SK-N-SH treated with all-trans-retinoic acid at 6 μM for 48 hours (cell line): ENCODE measurements at regions not wholly inside any gene's neighbourhood (a gene's known extent, or its start where the extent isn't known, plus 50 kb on each side); places are given as distances from the start of the nearest gene placed in this dataset.

ENCODE experiments used
- ATAC-seq: fragments of 200-7000 bp; cut with Tn5 transposase; 3 replicates; pipeline ENCODE4 v1.9.1; 2020; ENCODE audit warnings: mild to moderate bottlenecking, moderate library complexity
- ARNTL ChIP-seq: fragments of 450-650 bp; formaldehyde crosslinking; IDR thresholded peaks from 2 replicates; pipeline ENCODE4 v1.5.0; 2020; ENCODE audit warnings: low read depth, mild to moderate bottlenecking, moderate library complexity, borderline replicate concordance
- BACH2 ChIP-seq: fragments of 250-450 bp; sonication (Bioruptor Pico); IDR thresholded peaks from 2 replicates; pipeline ENCODE4 v1.9.0; 2021; ENCODE audit warnings: mild to moderate bottlenecking, borderline replicate concordance
- CSDC2 ChIP-seq: fragments of 250-450 bp; sonication (Bioruptor Pico); IDR thresholded peaks from 2 replicates; pipeline ENCODE4 v1.5.0; 2020; ENCODE audit warnings: mild to moderate bottlenecking, moderate library complexity
- ESRRG ChIP-seq: fragments of 250-450 bp; sonication (Bioruptor Pico); IDR thresholded peaks from 2 replicates; pipeline ENCODE4 v1.6.1; 2021; ENCODE audit warnings: mild to moderate bottlenecking
- GLIS3 ChIP-seq: fragments of 250-450 bp; sonication (Bioruptor Pico); IDR thresholded peaks from 2 replicates; pipeline ENCODE4 v1.5.0; 2020; ENCODE audit warnings: mild to moderate bottlenecking, moderate library complexity
- ISL1 ChIP-seq: fragments of 250-450 bp; sonication (Bioruptor Pico); IDR thresholded peaks from 2 replicates; pipeline ENCODE4 v2.1.2; 2022; ENCODE audit warnings: mild to moderate bottlenecking, moderate library complexity
- PPARA ChIP-seq: fragments of 250-450 bp; sonication (Bioruptor Pico); IDR thresholded peaks from 2 replicates; pipeline ENCODE4 v1.5.0; 2020; ENCODE audit warnings: mild to moderate bottlenecking, borderline replicate concordance
- RARB ChIP-seq: fragments of 250-450 bp; sonication (Bioruptor Pico); IDR thresholded peaks from 2 replicates; pipeline ENCODE4 v1.8.0; 2021; ENCODE audit warnings: mild to moderate bottlenecking, moderate library complexity
- SNAI2 ChIP-seq: fragments of 250-450 bp; sonication (Bioruptor Pico); IDR thresholded peaks from 2 replicates; pipeline ENCODE4 v1.5.0; 2020; ENCODE audit warnings: mild to moderate bottlenecking, moderate library complexity
- TCF4 ChIP-seq: fragments of 250-450 bp; sonication (Bioruptor Pico); IDR thresholded peaks from 2 replicates; pipeline ENCODE4 v1.8.0; 2021; ENCODE audit warnings: mild to moderate bottlenecking, moderate library complexity, borderline replicate concordance
- TOX ChIP-seq: fragments of 250-450 bp; sonication (Bioruptor Pico); IDR thresholded peaks from 2 replicates; pipeline ENCODE4 v1.8.0; 2021; ENCODE audit warnings: mild to moderate bottlenecking, moderate library complexity, borderline replicate concordance
- ZC3H10 ChIP-seq: fragments of 250-450 bp; sonication (Bioruptor Pico); IDR thresholded peaks from 2 replicates; pipeline ENCODE4 v1.5.1; 2021; ENCODE audit warnings: mild to moderate bottlenecking, moderate library complexity
- ZFP3 ChIP-seq: fragments of 250-450 bp; sonication (Bioruptor Pico); IDR thresholded peaks from 2 replicates; pipeline ENCODE4 v1.5.0; 2020; ENCODE audit warnings: mild to moderate bottlenecking, moderate library complexity
- ZFP30 ChIP-seq: fragments of 450-650 bp; formaldehyde crosslinking; IDR thresholded peaks from 2 replicates; pipeline ENCODE4 v1.5.0; 2022; ENCODE audit warnings: mild to moderate bottlenecking, moderate library complexity
- ZNF565 ChIP-seq: fragments of 450-650 bp; formaldehyde crosslinking; conservative IDR thresholded peaks from 2 replicates; pipeline ENCODE4 v1.5.0; 2020; ENCODE audit warnings: low read depth, mild to moderate bottlenecking, moderate library complexity
- ZNF70 ChIP-seq: fragments of 450-650 bp; formaldehyde crosslinking; IDR thresholded peaks from 2 replicates; pipeline ENCODE4 v1.5.0; 2020; ENCODE audit warnings: mild to moderate bottlenecking, moderate library complexity
- ZNF8 ChIP-seq: fragments of 450-650 bp; formaldehyde crosslinking; IDR thresholded peaks from 2 replicates; pipeline ENCODE4 v1.5.0; 2020; ENCODE audit warnings: mild to moderate bottlenecking, moderate library complexity
- TF ChIP-seq, protein P1 (sequence below): fragments of 250-450 bp; sonication (Bioruptor Pico); IDR thresholded peaks from 2 replicates; pipeline ENCODE4 v1.8.0; 2020; ENCODE audit warnings: mild to moderate bottlenecking, moderate library complexity, borderline replicate concordance
- TF ChIP-seq, protein P2 (sequence below): fragments of 250-450 bp; sonication (Bioruptor Pico); IDR thresholded peaks from 2 replicates; pipeline ENCODE4 v1.5.1; 2020; ENCODE audit warnings: low read depth, mild to moderate bottlenecking, moderate library complexity
- TF ChIP-seq, protein P3 (sequence below): fragments of 250-450 bp; sonication (Bioruptor Pico); IDR thresholded peaks from 2 replicates; pipeline ENCODE4 v1.5.0; 2020; ENCODE audit warnings: mild to moderate bottlenecking, moderate library complexity
- TF ChIP-seq, protein P4 (sequence below): fragments of 250-450 bp; sonication (Bioruptor Pico); IDR thresholded peaks from 2 replicates; pipeline ENCODE4 v1.5.1; 2021; ENCODE audit warnings: mild to moderate bottlenecking, moderate library complexity

DNA sequence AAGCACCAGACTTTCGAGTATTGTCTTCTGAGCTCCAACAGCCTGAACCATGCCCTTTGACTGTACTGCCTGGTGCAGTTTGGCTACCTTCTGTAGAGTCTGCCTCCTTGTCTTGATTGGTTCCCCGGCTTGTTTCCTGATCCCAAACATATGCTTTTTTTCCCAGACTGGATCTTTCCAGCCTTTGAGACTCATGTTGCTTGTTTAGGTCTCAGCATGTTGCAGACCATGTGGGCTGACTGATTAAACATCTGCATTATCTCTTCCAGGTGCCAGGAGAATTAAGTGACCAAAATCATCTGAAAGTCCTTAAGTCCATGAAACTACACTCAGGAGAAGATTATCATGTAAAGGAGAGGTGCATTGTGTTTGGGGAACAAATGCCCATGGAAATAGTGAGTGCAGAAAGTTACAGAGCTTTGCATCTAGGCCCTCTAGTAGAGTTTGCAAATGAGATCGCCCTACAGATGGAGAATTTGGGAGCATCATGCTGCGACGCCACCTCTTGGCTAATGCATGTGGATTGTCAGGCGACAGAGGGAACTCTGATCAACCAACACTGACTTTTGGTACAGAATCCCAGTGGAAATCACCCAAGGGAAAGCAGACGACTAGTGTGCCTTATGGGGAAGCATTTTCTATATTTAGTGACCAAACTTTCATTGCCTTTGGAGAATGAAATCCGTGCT lies 188.8 kb downstream of the BLID start:
- ATAC-seq = no peak
- TF ChIP-seq PPARA (no peak), TCF4 (CRISPR knock-in tag) (no peak), TOX (CRISPR knock-in tag) (no peak), ZC3H10 (CRISPR knock-in tag) (no peak), SNAI2 (CRISPR knock-in tag) (no peak), ZFP30 (CRISPR knock-in tag) (no peak), ZNF8 (CRISPR knock-in tag) (no peak)
- TF ChIP-seq, protein P1, sequence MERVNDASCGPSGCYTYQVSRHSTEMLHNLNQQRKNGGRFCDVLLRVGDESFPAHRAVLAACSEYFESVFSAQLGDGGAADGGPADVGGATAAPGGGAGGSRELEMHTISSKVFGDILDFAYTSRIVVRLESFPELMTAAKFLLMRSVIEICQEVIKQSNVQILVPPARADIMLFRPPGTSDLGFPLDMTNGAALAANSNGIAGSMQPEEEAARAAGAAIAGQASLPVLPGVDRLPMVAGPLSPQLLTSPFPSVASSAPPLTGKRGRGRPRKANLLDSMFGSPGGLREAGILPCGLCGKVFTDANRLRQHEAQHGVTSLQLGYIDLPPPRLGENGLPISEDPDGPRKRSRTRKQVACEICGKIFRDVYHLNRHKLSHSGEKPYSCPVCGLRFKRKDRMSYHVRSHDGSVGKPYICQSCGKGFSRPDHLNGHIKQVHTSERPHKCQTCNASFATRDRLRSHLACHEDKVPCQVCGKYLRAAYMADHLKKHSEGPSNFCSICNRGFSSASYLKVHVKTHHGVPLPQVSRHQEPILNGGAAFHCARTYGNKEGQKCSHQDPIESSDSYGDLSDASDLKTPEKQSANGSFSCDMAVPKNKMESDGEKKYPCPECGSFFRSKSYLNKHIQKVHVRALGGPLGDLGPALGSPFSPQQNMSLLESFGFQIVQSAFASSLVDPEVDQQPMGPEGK (CRISPR knock-in tag) = no peak
- TF ChIP-seq, protein P2, sequence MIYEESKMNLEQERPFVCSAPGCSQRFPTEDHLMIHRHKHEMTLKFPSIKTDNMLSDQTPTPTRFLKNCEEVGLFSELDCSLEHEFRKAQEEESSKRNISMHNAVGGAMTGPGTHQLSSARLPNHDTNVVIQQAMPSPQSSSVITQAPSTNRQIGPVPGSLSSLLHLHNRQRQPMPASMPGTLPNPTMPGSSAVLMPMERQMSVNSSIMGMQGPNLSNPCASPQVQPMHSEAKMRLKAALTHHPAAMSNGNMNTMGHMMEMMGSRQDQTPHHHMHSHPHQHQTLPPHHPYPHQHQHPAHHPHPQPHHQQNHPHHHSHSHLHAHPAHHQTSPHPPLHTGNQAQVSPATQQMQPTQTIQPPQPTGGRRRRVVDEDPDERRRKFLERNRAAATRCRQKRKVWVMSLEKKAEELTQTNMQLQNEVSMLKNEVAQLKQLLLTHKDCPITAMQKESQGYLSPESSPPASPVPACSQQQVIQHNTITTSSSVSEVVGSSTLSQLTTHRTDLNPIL = no peak
- TF ChIP-seq, protein P3, sequence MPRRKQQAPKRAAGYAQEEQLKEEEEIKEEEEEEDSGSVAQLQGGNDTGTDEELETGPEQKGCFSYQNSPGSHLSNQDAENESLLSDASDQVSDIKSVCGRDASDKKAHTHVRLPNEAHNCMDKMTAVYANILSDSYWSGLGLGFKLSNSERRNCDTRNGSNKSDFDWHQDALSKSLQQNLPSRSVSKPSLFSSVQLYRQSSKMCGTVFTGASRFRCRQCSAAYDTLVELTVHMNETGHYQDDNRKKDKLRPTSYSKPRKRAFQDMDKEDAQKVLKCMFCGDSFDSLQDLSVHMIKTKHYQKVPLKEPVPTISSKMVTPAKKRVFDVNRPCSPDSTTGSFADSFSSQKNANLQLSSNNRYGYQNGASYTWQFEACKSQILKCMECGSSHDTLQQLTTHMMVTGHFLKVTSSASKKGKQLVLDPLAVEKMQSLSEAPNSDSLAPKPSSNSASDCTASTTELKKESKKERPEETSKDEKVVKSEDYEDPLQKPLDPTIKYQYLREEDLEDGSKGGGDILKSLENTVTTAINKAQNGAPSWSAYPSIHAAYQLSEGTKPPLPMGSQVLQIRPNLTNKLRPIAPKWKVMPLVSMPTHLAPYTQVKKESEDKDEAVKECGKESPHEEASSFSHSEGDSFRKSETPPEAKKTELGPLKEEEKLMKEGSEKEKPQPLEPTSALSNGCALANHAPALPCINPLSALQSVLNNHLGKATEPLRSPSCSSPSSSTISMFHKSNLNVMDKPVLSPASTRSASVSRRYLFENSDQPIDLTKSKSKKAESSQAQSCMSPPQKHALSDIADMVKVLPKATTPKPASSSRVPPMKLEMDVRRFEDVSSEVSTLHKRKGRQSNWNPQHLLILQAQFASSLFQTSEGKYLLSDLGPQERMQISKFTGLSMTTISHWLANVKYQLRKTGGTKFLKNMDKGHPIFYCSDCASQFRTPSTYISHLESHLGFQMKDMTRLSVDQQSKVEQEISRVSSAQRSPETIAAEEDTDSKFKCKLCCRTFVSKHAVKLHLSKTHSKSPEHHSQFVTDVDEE (CRISPR knock-in tag) = no peak

DNA sequence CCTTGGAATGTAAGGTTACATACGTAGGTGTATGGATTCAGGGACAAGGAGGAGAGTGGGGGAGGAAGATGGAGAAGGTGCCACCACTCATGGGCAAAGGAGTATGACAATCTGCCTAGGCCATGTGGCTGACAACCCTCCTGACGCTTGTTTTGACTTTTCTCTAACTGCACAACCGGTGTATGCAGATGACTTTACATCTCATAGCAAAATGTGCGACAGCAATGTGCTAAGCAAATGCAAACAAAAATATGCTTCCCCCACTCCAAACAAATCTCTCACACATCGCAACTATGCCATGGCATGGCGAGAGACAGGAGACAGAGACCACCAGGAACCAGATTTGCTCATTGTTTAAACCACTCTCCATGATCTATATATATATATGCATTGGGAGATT lies 191.8 kb downstream of the BLID start:
- ATAC-seq = no peak
- TF ChIP-seq ZC3H10 (CRISPR knock-in tag) = no peak
- TF ChIP-seq, protein P4, sequence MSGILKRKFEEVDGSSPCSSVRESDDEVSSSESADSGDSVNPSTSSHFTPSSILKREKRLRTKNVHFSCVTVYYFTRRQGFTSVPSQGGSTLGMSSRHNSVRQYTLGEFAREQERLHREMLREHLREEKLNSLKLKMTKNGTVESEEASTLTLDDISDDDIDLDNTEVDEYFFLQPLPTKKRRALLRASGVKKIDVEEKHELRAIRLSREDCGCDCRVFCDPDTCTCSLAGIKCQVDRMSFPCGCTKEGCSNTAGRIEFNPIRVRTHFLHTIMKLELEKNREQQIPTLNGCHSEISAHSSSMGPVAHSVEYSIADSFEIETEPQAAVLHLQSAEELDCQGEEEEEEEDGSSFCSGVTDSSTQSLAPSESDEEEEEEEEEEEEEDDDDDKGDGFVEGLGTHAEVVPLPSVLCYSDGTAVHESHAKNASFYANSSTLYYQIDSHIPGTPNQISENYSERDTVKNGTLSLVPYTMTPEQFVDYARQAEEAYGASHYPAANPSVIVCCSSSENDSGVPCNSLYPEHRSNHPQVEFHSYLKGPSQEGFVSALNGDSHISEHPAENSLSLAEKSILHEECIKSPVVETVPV (CRISPR knock-in tag) = no peak
- no peak for TF ChIP-seq ESRRG (CRISPR knock-in tag)
- TF ChIP-seq CSDC2 (CRISPR knock-in tag) = no peak
- TF ChIP-seq TCF4 (CRISPR knock-in tag) = no peak
- TF ChIP-seq BACH2 (CRISPR knock-in tag) = no peak
- TF ChIP-seq, protein P2 = no peak
- TF ChIP-seq ZFP3 (CRISPR knock-in tag) = no peak
- no peak for TF ChIP-seq ZNF565 (CRISPR knock-in tag)
- TF ChIP-seq TOX (CRISPR knock-in tag) = no peak
- TF ChIP-seq ARNTL (CRISPR knock-in tag) = no peak
- no peak for TF ChIP-seq RARB
- TF ChIP-seq ZNF70 = no peak
- TF ChIP-seq ZNF8 (CRISPR knock-in tag) = no peak

DNA sequence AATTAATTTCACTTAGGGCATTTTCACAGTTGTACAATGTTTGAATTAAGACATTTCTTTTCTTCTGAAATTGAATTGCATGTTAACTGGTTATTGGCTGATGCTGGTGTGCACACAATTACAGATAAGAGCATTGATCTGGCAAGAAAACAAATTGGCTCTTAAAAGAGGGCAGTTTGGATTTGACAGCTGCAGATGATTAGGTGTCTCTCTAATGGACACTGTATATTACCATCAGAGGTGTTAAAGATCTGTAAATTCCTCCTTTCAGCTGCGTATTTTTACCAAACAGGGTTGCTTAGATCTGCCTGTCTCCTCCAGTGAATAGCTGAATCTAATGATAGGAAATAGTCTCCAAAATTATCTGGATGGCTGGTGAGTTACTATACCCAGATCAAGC lies 198.5 kb downstream of the BLID start:
- ATAC-seq = no peak
- TF ChIP-seq ARNTL (CRISPR knock-in tag) (no peak), ZFP30 (CRISPR knock-in tag) (no peak), ESRRG (CRISPR knock-in tag) (no peak), ZNF565 (CRISPR knock-in tag) (no peak), SNAI2 (CRISPR knock-in tag) (no peak), GLIS3 (CRISPR knock-in tag) (no peak), BACH2 (CRISPR knock-in tag) (no peak), ZFP3 (CRISPR knock-in tag) (no peak), ISL1 (CRISPR knock-in tag) (no peak), RARB (no peak)
